ENCODE measurements at regions not wholly inside any gene's neighbourhood (a gene's known extent, or its start where the extent isn't known, plus 50 kb on each side); places are given as distances from the start of the nearest gene placed in this dataset.

- Histone ChIP-seq H3K4me1 (ENCODE audit: insufficient read depth, low read length, poor library complexity, severe bottlenecking) (no peaks in the 10 kb centered on the region), H3K4me3 (ENCODE audit: low read depth, low read length, poor library complexity, severe bottlenecking) (no peak overlapping the region), H3K9me2 (ENCODE audit: insufficient read depth, low read length) (no peaks in the 10 kb centered on the region), H3K4me2 (ENCODE audit: low read length) (no peak overlapping the region), H3K27ac (ENCODE audit: low read depth, low read length, poor library complexity, severe bottlenecking) (no peak overlapping the region), H3K79me2 (ENCODE audit: insufficient read depth, low read depth, low read length) (no peaks in the 10 kb centered on the region), H2AFZ (ENCODE audit: low read length) (no peak overlapping the region), H3K36me3 (ENCODE audit: insufficient read depth, low read length) (no peaks in the 10 kb centered on the region), H4K20me1 (ENCODE audit: insufficient read depth, low read length) (no peaks in the 10 kb centered on the region), H3K9me3 (ENCODE audit: low read length) (no peaks in the 10 kb centered on the region)
- intact Hi-C loops (cut with micrococcal nuclease; ENCODE audit: unreplicated experiment), result no loop called here
- DNase-seq (ENCODE audit: low spot score), result no peak
- CTCF ChIA-PET (ENCODE audit: unreplicated experiment), result no interaction called here
- POLR2A ChIA-PET, result interaction anchor here (0.6 to 1.1 kb wide), 5 partner anchors 11 to 1730 kb away, joined by 3 read pairs; no protein-coding TSS in a partner anchor
- TF ChIP-seq EZH2phosphoT487 (IDR thresholded peaks at IDR 0.05; ENCODE audit: borderline replicate concordance, low read depth, low read length) (no peak), CTCF (conservative IDR thresholded peaks at IDR 0.05; ENCODE audit: low read length) (no peak)
- no TSS peak for BruUV-seq (replicated peaks)
These were observed 993.0 kb upstream of the PRMT6 start for GRCh38 chr1:106063510-106063909.

GRCh38 chr1:106072909-106073600 is 983.4 kb upstream of the PRMT6 start:
- no peaks in the 10 kb centered on the region for H4K20me1 ChIP-seq (ENCODE audit: insufficient read depth, low read length)
- H3K9me3 ChIP-seq (ENCODE audit: low read length), result no peaks in the 10 kb centered on the region
- H3K4me3 ChIP-seq (ENCODE audit: low read depth, low read length, poor library complexity, severe bottlenecking), result no peak overlapping the region
- no TSS peak for BruUV-seq (replicated peaks)
- no peaks in the 10 kb centered on the region for H3K4me1 ChIP-seq (ENCODE audit: insufficient read depth, low read length, poor library complexity, severe bottlenecking)
- no peak overlapping the region for H3K4me2 ChIP-seq (ENCODE audit: low read length)
- DNase-seq (ENCODE audit: low spot score), result no peak
- H3K27ac ChIP-seq (ENCODE audit: low read depth, low read length, poor library complexity, severe bottlenecking), result no peak overlapping the region
- H3K36me3 ChIP-seq (ENCODE audit: insufficient read depth, low read length), result no peaks in the 10 kb centered on the region
- CTCF ChIA-PET (ENCODE audit: unreplicated experiment), result no interaction called here
- no peak for TF ChIP-seq CTCF (conservative IDR thresholded peaks at IDR 0.05; ENCODE audit: low read length)
- TF ChIP-seq EZH2phosphoT487 (IDR thresholded peaks at IDR 0.05; ENCODE audit: borderline replicate concordance, low read depth, low read length), result no peak
- POLR2A ChIA-PET, result no interaction called here
- no peaks in the 10 kb centered on the region for H3K79me2 ChIP-seq (ENCODE audit: insufficient read depth, low read depth, low read length)
- intact Hi-C loops (cut with micrococcal nuclease; ENCODE audit: unreplicated experiment), result no loop called here
- no peaks in the 10 kb centered on the region for H3K9me2 ChIP-seq (ENCODE audit: insufficient read depth, low read length)
- no peak overlapping the region for H2AFZ ChIP-seq (ENCODE audit: low read length)

GRCh38 chr1:106080608-106081325 is 975.7 kb upstream of the PRMT6 start:
- Histone ChIP-seq H3K79me2 (ENCODE audit: insufficient read depth, low read depth, low read length) (no peaks in the 10 kb centered on the region), H3K4me3 (ENCODE audit: low read depth, low read length, poor library complexity, severe bottlenecking) (no peak overlapping the region), H3K4me1 (ENCODE audit: insufficient read depth, low read length, poor library complexity, severe bottlenecking) (no peaks in the 10 kb centered on the region), H3K4me2 (ENCODE audit: low read length) (no peak overlapping the region), H3K36me3 (ENCODE audit: insufficient read depth, low read length) (no peaks in the 10 kb centered on the region), H3K27ac (ENCODE audit: low read depth, low read length, poor library complexity, severe bottlenecking) (no peak overlapping the region), H3K9me3 (ENCODE audit: low read length) (no peaks in the 10 kb centered on the region), H3K9me2 (ENCODE audit: insufficient read depth, low read length) (no peaks in the 10 kb centered on the region), H2AFZ (ENCODE audit: low read length) (no peak overlapping the region), H4K20me1 (ENCODE audit: insufficient read depth, low read length) (no peaks in the 10 kb centered on the region)
- no TSS peak for BruUV-seq (replicated peaks)
- DNase-seq (ENCODE audit: low spot score), result no peak
- CTCF ChIA-PET (ENCODE audit: unreplicated experiment), result no interaction called here
- intact Hi-C loops (cut with micrococcal nuclease; ENCODE audit: unreplicated experiment), result no loop called here
- POLR2A ChIA-PET, result no interaction called here
- TF ChIP-seq CTCF (conservative IDR thresholded peaks at IDR 0.05; ENCODE audit: low read length) (no peak), EZH2phosphoT487 (IDR thresholded peaks at IDR 0.05; ENCODE audit: borderline replicate concordance, low read depth, low read length) (no peak)

Data from OCI-LY7 (cell line).